8988T (cell line): ENCODE measurements at regions not wholly inside any gene's neighbourhood (a gene's known extent, or its start where the extent isn't known, plus 50 kb on each side); places are given as distances from the start of the nearest gene placed in this dataset.
"Not testable (repeated sequence)": the region's sequence is repeated elsewhere in the genome, so short reads cannot be mapped to it uniquely, and the experiment has no call there.

Experiments
- DNase-seq: peaks from one replicate; pipeline ENCODE4 v3.0.0; 2011

DNA sequence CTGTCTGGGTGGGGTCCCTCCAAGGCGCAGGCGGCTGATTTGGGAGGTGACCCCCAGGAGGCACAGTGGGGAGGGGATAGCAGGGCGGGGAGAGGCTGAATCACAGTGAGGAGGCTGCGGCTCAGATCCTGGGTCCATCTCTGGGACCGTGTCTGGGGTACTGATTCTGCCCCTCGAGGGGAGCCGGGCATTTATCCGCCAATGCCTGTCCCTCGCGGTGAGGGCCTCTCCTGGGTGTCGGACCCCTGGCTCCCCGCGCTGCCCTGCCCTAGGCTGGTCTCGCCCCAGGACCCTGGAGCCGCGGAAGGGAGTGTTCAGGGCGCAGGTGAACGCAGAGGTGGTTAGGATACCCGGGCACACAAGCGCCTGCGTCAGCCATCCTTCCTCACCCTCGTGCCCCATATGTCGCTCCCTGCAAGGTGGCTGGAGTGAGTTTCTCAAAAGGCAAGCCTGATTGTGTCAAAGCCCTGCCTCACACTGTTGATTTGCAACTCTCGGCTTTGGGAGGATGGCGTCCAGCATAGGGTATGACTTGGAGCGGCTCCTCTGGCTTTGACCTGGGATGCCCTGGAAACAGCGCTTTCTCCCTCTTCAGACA, 530.9 kb downstream of the PTPRU start:
- no peak for DNase-seq

DNA sequence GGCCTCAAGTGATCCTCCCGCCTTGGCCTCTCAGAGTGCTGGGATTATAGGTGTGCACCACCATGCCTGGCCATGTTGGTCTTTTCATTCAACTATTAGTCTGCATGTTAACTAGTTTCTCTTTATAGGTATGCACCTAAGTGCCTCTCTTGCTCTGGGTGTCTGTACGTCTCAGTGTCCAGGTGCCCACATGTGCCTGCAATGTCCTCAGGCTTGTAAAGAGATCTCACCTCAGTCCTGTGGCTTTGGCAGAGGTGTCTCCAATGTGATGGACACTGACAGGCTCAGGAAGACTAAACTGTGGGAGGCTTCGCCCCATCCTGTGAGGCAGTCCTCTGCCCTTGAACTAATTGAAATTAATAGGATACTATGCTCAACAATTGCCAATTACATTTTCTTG, 526.3 kb downstream of the PTPRU start:
- no peak for DNase-seq

DNA sequence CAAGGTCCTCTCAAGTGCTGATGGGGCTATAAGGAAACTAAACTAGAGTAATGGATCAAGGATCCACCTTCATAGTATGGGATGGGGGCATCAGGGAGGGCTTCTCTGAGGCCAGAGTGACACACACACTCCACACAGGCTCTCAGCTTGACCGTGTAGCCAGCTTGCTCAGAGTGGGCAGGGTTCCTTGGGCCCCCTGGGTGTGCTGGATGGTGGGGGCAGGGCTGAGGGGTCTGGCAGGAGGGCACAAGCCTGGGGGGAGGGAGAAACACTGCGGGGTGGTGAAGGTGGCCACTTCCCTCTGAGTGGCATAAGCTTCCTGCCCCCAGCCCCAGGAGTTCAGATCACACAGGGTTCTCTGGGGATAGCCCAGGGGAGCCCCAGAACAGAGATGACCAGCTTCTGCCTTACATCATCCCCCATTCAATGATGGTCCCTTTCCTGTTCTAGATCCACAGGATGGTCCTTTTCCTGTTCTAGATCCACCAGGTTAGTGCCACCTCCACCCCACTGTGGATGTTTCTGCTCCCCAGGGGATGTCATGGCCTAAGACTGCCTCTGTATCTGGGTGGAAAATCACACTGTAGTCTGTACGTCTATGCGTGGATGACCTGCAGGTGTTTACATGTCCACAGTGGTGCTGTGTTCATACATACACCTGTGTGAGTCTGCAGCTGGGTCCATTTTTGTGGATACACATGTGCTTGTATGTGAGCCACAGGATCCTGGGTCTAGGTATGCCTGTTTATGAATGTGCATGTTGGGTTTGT, 525.0 kb downstream of the PTPRU start:
- DNase-seq: no peak

DNA sequence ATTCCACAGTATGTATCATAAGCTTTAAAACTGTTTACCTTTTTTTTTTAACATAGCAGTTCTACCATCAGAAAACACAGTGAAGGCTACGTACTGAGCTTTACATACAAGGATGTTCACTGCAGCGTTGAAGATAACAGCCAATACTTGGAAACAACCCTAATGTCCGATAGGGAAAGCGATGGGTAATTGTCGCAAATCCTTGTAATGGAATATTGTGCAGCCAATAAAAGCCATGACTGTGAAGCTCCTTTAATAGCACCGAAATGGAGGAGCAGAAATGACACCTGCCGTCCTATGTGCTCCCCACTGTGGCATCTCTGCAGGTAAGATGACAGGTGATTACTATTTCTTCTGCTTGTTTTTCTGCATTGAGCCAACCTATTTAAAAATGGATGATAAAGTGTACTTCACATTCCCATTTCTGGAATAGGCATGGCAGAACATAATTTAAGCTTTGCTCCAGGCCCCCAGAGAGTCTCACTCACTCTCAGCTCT, 523.8 kb downstream of the PTPRU start:
- no peak for DNase-seq

DNA sequence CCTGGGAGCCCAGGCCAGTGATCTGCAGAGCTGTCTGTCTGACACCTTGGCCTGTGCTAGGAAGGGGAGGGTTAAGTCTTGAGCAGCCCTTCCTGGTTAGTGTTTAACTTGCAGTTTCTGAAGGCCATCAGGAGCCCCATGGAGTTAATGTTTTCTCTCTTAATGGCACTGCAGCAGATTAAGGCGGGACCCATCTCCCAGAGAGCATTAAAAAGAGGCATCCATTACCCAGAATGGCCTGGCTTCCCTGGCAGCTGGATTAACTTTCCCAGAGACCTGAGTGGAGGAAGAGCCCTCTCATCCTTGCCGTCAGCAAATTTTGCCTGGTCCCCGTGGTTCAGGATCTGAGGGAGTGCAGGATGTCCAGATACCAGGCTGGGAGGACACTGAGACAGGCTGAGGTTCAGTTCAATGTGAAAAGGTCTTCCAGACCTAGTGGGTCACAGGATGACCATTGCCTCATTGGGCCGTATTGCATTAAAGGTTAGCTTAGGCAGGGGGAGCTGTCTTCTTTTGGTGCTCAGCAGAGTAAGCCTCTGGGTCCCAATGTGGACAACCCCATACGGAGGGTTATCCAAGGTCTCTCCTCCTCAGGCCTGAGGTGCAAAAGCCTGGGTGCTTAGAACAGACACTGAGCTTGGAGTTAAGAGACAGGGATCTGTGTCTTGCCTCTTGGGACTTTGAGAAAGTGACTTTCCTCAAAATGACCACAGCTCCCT, 522.6 kb downstream of the PTPRU start:
- no peak for DNase-seq

DNA sequence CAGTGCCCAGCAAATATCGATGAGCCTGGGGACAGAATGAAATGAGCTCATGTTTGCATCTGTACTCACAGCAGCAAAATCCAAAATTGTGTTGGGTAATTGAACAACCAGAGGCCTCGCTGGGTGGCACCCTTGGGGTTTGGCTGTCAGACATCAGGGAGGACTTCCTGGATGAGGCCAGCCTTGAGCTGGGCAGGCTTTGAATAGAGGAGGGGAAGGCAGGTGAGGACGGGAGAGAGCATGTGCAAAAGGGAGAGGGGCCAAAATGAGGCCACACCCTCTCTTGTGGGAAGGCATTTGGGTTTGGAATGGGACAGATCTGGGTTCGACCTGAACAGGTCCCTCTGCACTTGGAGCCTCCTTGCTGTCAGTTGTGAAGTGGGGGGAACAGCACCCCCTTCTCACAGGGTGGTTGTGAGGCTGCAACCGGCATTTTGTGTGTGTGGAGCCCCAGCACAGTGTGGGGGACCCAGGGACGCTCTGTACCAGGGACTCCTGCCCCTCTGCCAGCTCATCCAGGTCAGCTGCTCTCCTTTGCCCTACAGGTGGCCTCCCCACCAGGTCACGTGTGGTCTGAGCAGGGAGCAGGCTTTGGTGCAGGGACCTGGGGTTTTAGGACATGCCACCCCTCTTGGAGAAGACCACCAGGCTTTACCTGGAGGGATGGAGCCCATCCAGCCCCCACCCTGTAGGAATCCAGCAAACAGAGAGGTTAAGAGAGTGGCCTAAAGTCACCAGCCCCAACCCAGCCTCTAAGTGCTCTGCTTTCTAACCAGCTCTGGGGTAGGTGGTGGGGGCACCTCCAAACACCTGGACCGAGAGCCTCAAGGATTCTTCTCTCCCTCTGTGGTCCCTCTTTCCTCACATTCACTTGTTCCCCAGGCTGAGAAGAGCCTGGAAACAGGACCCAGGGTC, 521.8 kb downstream of the PTPRU start:
- DNase-seq: no peak

DNA sequence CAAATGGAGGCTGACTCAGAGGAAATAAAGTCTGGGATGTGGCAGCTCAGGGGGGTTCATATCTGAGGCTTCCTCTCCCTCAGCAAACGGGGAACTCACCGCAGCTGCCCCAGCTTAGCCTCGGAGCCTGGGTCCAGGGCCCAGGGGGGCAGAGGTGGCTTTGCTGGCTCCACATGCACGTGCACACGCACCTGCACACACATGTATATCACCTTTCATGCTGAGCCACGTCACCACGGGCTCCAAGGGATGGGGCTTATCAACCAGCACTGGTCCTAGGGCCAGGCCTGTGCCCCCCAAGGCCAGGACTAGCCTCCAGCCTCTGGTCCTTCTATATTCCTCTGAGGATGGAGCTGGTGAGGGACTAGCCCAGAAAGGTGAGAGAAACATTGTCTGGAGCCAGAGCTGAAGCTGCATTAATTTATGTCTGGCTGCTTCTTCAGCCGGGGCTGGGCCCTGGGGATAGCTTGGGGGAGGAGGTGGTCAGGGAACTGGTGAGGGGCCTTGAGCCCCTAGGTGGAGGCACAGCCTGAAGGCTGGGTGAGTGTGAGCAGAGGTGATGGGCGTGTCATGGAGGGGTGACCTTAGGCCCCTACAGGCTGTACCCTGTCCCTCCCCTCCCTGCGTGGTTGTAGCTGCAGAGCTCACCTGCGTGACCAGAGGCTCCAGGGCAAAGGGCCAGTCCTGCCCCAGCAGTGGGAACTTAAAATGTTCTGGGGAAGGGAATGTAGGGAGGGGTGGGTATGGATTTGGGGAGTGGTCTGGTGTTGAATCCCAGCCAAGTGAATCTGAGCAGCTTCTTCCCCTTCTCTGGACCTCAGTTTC, 520.8 kb downstream of the PTPRU start:
- DNase-seq: no peak

DNA sequence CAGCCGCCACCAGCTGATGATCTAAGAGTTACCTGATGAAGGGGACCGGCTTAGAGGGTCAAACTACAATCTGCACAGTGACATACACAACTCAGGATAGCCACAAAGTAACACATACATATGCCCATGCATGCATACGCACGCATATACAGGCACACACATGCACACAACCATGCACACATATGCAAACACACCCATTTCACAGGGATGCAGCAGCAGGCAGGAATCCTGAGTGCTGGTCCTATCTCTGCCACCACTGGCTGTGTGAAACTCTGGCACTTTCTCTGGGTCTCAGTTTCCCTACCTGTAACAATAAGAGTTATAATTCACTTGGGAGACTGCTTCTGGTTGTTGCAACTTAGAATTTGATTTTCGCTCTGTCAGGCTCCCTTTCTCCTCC, 520.2 kb downstream of the PTPRU start:
- DNase-seq: no peak

DNA sequence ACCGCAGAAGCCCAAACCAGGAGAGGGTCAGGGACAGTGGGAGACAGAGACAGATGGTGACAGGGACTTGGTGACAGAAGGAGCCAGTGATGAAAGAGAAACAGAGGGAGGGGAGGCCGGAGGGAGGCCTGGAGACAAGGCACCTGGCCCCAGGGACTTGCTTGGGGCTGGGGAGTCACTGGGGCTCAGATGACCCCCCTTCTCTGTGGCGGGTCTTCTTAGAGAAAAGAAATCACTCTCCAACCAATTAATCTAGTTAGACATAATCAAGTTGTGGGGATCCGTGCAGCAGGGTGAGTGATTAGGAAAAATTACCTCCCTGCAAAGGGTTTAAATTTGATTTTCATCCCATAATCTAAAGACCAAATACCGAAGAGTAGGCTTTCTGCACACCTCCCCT, 519.8 kb downstream of the PTPRU start:
- no peak for DNase-seq

DNA sequence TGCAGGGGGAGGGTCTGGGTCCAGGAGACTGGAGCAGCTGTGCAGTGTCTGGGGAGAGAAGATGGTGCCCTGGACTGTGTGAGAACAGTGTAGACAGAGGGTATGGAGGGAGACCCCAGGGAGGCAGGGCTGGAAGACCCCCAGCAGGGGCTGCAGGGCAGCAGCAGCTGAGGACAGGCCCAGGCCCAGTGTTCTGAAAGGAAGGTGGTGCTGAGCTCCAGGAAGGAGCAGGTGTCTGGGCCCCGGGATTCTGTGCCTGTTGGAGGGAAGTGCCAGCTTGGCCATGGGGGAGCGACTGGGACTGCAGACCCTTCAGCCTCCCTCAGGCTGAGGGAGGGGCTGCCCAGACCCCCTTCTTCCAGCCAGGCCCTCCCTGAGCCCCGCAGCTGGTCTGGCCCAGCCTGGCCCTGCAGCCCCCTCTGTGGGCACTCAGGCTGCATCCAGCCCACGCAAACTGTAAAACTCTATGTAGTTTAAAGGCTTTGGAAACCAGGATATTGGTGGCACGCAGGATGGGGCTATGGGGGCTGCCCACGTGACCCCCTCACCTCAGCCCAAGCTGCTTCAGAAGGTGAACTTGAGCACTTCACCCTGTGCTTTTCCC, 519.2 kb downstream of the PTPRU start:
- not testable (repeated sequence) for DNase-seq

DNA sequence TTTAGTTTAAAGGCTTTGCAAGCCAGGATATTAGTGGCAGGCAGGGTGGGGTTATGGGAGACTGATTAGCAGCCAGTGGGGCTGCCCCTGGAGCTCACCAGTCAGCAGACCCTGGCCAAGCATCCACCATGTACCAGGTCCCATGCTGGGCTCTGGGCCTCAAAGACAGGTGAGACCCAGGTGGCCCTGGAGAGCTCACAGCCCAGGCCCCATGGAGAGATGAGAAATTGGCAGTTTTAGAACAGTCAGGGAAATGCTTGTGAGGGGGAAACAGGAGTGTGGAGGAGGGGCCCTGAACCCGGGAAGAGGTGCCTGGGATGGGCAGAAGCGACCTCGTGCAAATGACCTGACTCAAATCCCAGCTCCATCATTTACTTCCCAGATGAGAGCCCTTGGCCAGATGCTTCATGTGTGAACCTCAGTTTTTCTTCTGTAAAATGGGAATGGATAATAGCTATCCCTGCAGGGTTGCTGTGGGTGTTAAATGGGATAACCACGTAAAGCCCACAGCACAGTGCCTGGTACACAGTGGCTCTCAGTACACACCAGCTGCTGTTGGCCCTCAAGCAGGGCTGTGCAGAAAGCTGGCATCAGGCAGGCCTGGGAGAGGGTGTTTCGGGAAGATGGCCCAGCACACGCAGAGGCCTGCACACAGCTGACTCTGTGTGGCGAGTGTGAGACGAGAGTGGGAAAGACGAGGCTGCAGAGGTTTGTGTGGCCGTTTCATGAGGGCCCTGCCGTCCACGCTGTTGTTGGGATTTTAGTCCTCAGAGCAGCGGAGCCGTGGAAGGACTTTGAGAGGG, 518.5 kb downstream of the PTPRU start:
- no peak for DNase-seq

DNA sequence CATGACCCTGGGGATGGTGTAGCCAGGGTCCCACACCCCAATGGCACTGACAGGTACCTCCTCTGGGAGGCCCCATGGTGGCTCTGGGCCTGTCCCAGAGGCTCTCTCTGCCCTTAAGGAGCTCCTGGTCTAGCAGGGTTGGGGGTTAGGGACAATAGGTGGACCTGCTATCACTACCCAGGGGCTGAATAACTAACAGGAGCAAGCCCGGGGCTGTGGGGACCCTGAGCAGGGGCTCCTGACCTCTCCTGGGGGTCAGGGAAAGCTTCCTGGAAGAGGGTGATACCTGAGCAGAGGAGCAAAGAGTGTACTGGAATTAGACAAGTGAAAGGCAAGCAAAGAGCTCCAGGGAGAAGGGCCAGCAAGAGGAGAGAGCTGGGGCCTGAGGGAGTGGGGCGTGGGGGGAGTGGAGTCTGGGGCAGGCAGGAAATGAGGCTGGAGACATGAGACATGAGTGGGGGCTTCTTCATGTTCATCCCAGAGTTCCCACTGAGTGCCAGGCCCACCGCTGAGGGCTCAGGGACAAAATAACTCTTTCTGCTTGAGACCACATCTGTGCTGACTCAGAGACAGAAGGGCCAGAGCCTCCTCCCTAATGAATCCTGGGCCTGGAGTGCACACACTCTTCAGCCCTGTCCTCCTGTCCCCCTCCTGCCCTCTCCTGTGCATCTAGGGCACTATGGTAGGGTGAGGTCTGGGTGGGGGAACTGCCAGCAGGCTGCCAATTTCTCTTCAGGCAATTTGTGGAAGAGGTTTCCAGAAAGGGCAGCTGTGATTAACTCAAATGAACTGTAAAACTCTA, 517.6 kb downstream of the PTPRU start:
- no peak for DNase-seq

DNA sequence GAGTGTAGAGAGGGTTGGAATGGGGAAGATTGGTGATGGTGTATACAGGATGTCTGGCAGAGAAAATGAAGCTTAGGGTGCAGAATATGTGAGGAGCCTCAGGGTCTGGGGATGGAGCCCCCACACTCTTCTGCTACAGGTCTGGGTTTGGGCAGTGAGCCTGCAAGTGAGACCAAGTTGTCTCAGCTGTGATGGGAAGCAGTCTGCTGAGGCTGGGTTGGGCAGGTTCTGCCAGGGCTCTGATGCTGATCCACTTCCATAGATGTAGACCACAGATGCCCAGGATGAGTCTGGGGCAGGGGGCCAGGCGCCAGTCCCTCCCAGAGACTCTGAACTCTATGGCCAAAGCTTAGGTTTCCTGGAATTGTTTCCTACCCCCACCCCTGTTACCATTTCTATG, 516.9 kb downstream of the PTPRU start:
- DNase-seq: no peak

DNA sequence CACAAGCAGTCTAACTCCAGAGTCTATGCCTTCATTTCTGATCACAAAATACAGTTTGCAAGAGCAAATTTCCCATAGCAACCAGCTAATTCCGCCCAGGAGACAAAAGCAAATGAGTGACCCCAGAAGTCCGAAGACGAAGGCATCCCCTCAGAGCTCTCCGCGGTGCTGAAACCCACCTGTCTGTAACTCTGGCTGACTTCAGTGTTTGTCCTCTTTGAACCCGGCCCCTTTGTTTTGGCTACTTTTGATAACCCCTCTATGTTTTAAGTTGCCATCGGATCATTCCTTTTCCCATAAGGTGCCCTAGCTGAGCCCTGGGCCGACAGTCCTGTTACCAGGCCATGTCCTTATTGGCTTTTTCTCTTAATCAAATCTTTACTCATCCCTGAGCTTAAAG, 515.8 kb downstream of the PTPRU start:
- DNase-seq: no peak

DNA sequence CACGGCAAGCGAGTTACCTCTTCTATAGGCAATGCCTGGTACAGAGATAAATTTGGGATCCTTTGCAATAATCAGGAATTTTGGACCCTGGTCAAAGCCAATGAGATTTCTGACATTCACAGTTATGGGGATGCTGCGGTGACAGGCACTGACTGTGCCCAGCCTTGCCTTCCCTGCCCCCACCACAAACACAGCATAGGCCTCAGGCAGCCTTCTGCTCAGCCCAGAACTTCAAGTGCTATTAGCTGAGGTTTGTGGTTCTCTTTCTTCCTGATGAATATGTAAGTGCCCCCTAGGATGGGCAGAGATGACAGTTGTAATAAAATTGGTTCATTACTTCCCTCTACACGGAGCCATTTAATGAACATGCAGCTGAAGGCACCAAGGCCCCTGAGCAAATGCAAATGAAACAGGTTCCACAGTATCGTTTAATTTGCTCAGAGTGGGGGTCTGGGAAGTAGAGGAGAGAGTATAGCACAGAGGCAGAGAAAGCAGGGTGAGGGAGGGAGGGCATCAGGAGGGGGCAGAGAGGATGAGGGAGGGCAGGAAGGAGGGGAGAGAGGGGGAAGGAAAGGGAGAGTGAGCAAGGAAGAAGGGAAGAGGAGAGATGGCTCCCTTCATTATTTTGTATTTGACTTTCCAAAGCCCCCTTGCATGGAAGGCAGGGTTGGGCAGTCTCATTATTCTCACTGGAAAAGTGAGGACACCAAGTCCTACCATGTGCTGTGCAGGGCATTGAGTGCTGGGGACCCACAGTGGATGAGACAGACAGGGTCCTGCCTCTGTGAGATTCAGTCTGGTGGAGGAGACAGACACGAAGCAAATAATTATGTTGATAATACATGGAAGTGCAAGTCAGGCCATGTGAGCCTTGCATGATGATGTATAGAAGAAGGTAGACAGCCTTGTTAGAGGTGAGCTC, 513.0 kb downstream of the PTPRU start:
- DNase-seq: no peak

DNA sequence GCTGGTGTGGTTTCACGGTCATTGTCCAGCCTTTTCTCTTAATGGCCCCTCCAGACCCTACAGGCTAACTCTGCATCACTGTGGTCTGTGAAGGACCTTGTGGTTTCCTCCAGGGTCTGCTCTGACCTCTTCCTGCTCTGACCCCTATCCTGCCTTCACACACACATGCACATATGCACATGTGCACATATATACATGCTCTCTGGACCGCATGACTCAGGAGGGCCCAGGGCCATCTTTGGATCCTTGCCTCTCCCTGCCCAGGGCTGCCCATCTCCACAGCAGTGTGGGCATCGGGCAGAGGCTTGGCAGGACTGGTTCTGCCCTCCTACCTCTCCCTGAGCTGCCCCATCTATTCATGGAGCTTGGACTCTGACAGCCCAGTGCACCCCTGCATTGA, 510.9 kb downstream of the PTPRU start:
- no peak for DNase-seq

DNA sequence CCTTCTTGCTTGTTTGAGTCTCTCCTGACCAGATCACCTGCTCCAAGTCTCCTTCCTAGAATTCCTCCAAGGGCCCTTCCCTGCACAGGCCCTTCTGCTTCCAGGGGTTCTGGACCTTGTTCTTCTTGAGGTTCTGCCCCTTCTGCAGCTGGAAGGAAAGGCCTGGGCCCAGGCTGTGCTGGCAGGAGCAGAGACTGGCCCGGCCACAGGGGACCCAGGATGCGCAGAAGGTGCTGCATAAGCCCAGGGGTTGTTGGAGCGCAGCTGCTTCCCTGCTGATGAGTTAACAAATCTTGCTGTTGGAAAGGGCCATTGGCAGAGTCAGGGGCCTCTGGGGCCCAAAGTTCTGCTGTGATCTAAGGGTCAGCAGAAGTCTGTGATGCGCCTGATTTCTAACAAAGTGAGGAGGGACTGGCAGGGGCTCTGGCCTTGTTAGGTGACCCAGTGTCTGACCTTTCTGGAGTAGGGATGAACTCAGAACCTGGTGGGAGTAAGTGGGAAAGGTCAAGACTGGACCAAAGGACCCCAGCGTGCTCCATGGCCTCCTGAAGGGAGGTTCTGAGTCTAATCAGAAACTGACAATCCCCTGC, 509.8 kb downstream of the PTPRU start:
- no peak for DNase-seq
